ENCODE measurements at regions not wholly inside any gene's neighbourhood (a gene's known extent, or its start where the extent isn't known, plus 50 kb on each side); places are given as distances from the start of the nearest gene placed in this dataset.

DNA sequence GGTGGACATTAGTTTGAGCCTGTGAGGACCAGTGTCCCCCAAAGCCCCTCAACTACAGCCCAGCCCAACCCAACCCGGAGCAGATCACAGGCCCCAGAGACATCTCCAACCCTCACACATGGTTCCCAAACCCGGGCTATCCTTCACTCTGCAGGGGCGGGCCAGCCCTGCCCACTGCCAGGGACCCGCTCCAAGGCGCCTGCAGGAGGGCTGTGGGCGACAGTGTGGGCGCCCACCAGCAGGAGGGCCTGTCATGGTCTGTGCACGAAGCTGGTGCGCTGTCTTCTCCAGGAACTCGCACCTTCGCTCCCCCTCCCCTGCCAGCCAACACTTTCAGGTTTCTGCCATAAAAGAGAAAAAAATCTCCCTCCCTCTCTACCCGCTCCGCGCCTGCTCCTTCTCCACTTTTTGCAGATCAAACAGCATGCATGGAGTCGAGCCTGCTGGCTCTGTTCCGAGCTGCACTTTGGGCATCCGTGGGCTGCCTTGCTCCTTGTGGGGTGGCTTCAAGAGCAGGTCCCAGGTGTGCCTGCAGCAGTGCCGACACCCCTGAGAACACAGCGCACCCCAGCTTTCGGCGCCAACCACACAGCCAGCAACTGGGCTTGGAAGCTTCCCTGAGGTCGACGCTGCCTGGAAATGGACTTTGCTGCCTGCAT is 133.7 kb upstream of the PPP1R26 start:
- H3K4me3 ChIP-seq (ENCODE audit: low read depth, low read length), result no peak overlapping the region
- no peak for TF ChIP-seq CTCF (conservative IDR thresholded peaks at IDR 0.05; ENCODE audit: low read depth, low read length)
- DNase-seq (ENCODE audit: low read depth), result no peak

DNA sequence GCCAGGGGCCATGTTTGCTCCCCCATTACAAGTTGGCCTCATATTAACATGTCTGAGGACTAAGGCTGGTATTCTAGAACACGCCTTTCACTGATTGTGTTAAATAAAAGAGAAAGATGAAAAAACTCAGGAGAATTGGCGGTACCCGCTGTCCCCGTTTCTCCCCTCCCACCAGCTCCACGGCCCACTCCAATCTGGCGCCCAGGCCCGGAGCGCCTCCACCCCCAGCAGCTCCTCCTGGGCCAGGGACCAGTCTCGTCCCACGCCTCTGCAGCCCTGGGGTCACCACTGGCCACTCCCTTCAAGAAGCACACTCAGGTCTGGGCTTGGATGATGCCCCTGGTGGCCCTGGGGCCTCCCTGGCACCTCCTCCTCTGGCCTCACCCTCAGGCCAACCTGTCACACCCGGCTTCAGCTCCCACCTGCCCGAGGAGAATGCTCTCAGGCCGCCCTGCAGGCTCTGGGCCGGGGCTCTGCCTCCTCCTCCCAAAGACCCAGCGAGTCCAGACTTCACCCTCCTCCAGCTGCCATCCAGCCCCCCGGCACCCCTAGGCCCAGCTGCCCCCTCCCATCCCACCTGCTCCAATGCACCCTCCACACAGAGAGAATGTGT is 133.0 kb upstream of the PPP1R26 start:
- no peak overlapping the region for H3K4me3 ChIP-seq (ENCODE audit: low read depth, low read length)
- DNase-seq (ENCODE audit: low read depth), result no peak
- no peak for TF ChIP-seq CTCF (conservative IDR thresholded peaks at IDR 0.05; ENCODE audit: low read depth, low read length)

DNA sequence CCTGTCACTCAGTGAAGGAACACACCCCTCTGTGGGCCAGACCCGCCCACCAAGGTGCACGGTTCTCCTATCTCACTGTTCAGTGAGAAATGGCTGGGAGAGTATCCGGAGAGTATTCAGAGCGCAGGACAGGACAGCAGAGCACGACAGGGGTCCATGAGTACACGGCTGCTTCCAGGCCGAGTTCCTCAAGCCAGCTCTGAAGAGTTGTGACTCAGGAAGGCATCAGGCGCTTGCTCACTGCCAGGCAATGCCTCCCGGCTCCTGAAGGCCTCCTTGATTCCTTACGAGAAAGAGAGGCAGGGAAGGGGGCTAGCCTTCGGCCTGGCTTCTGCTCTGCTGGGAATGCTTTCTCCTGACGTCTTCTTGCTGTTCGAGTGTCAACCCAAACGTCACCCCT is 132.1 kb upstream of the PPP1R26 start:
- no peak for DNase-seq (ENCODE audit: low read depth)
- no peak overlapping the region for H3K4me3 ChIP-seq (ENCODE audit: low read depth, low read length)
- no peak for TF ChIP-seq CTCF (conservative IDR thresholded peaks at IDR 0.05; ENCODE audit: low read depth, low read length)

GRCh38 chr9:135348076-135348787 is 131.3 kb upstream of the PPP1R26 start:
- no peak for DNase-seq (ENCODE audit: low read depth)
- TF ChIP-seq CTCF (conservative IDR thresholded peaks at IDR 0.05; ENCODE audit: low read depth, low read length), result no peak

GRCh38 chr9:135348788-135349150 is 130.8 kb upstream of the PPP1R26 start:
- DNase-seq (ENCODE audit: low read depth), result no peak
- TF ChIP-seq CTCF (conservative IDR thresholded peaks at IDR 0.05; ENCODE audit: low read depth, low read length), result no peak
- no peak overlapping the region for H3K4me3 ChIP-seq (ENCODE audit: low read depth, low read length)

More at GRCh38 chr9:135348076-135348787, 131.3 kb upstream of the PPP1R26 start:
- H3K4me3 ChIP-seq (ENCODE audit: low read depth, low read length), result no peak overlapping the region

- no peak for DNase-seq (ENCODE audit: low read depth)
- H3K4me3 ChIP-seq (ENCODE audit: low read depth, low read length), result no peak overlapping the region
- TF ChIP-seq CTCF (conservative IDR thresholded peaks at IDR 0.05; ENCODE audit: low read depth, low read length), result no peak
Observed at GRCh38 chr9:135349212-135350002, 130.2 kb upstream of the PPP1R26 start.

All from epithelial cell of proximal tubule (primary cell).